HepG2 (cell line): ENCODE measurements at regions not wholly inside any gene's neighbourhood (a gene's known extent, or its start where the extent isn't known, plus 50 kb on each side); places are given as distances from the start of the nearest gene placed in this dataset.

Experiments used
- ATAC-seq: fragments of 200-7000 bp; cut with Tn5 transposase; 3 replicates; pipeline ENCODE4 v1.9.1; 2020; ENCODE audit warnings: mild to moderate bottlenecking, moderate library complexity
- BruUV-seq: library from RNA; stranded (reverse); fragments of 400-500 nt; replicated peaks from 2 replicates; lab custom pipeline; 2021; lab: Mats Ljungman, UMichigan
- CTCF ChIA-PET: fragments of 300-600 bp; formaldehyde crosslinking; extraction: SDS; loops from one replicate; lab custom pipeline; 2021; ENCODE audit warnings: low total read pairs, inconsistent platforms, low intra/inter-chr PET ratio; lab: Yijun Ruan, JAX
- POLR2A ChIA-PET: fragments of 350-600 bp; sonication (Branson Sonifier 250); formaldehyde crosslinking; loops from one replicate; lab custom pipeline; 2020; ENCODE audit warnings: antibody characterized with exemption, inconsistent platforms; lab: Yijun Ruan, JAX
- DNase-seq: peaks from one replicate; pipeline ENCODE4 v3.0.0-alpha.2; 2015; ENCODE audit warnings: low spot score
- FAIRE-seq: peaks from 3 replicates; lab custom pipeline; 2011; peaks lifted over from hg19 to GRCh38; lab: Jason Lieb, UNC
- H2AFZ ChIP-seq: one replicate; pipeline ENCODE4 v1.6.1; 2011; ENCODE audit warnings: low read length, inconsistent platforms
- H3K27ac ChIP-seq: fragments of 300-600 bp; 3 replicates; pipeline ENCODE4 v1.8.0; 2011; ENCODE audit warnings: mixed run types, mild to moderate bottlenecking, mixed read lengths, low read length, inconsistent platforms; ENCODE audit not compliant: insufficient read depth; ENCODE audit errors: extremely low read length
- H3K27me3 ChIP-seq, 2 experiments: fragments of 200-600 bp in 1 of 2; 2 replicates in 1 of 2; 3 replicates in 1 of 2; pipeline versions ENCODE4 v1.6.0 to v1.8.0; 2011; ENCODE audit warnings: low read length in 2 of 2, mild to moderate bottlenecking in 2 of 2, moderate library complexity in 2 of 2, inconsistent platforms in 1 of 2; ENCODE audit not compliant: insufficient read depth in 2 of 2, control insufficient read depth in 1 of 2
- H3K36me3 ChIP-seq, 2 experiments: fragments of 200-600 bp in 1 of 2; replicated peaks in 1 of 2; 2 replicates in 1 of 2; 3 replicates in 1 of 2; pipeline versions ENCODE4 v1.5.1 to v1.8.0; 2011; ENCODE audit warnings: low read length in 2 of 2, inconsistent platforms in 1 of 2; ENCODE audit not compliant: insufficient read depth in 2 of 2, control insufficient read depth in 1 of 2
- H3K4me1 ChIP-seq: 2 replicates; pipeline ENCODE4 v1.5.1; 2012; ENCODE audit warnings: low read length, inconsistent platforms; ENCODE audit not compliant: insufficient read depth
- H3K4me2 ChIP-seq: 2 replicates; pipeline ENCODE4 v1.6.0; 2011; ENCODE audit warnings: low read depth, low read length, inconsistent platforms
- H3K4me3 ChIP-seq, 3 experiments: fragments of 200-600 bp in 1 of 3; sonication (generic), shearing (Covaris generic) in 1 of 3; replicated peaks in 1 of 3; 2 replicates each; pipeline ENCODE4 v1.5.1; 2011 to 2016; ENCODE audit warnings: low read length in 3 of 3, inconsistent platforms in 2 of 3, low read depth in 2 of 3, mild to moderate bottlenecking in 2 of 3, control low read depth in 1 of 3, mixed read lengths in 1 of 3; ENCODE audit not compliant: insufficient read depth in 1 of 3
- H3K79me2 ChIP-seq: one replicate; pipeline ENCODE4 v1.6.1; 2011; ENCODE audit warnings: low read length, inconsistent platforms; ENCODE audit not compliant: insufficient read depth
- H3K9ac ChIP-seq: 2 replicates; pipeline ENCODE4 v1.6.0; 2011; ENCODE audit warnings: mild to moderate bottlenecking, low read depth, low read length, inconsistent platforms; ENCODE audit not compliant: insufficient read depth
- H3K9me3 ChIP-seq: 2 replicates; pipeline ENCODE4 v1.5.1; 2012; ENCODE audit warnings: mild to moderate bottlenecking, low read length
- H4K20me1 ChIP-seq: 2 replicates; pipeline ENCODE4 v1.6.0; 2011; ENCODE audit warnings: inconsistent platforms, mild to moderate bottlenecking, low read length, moderate library complexity; ENCODE audit not compliant: insufficient read depth
- ATM ChIP-seq: fragments of 450-650 bp; IDR thresholded peaks from 2 replicates; pipeline ENCODE4 v1.7.1; 2017; ENCODE audit warnings: mild to moderate bottlenecking, borderline replicate concordance
- CENPT ChIP-seq: sonication (generic); formaldehyde crosslinking; IDR thresholded peaks from 2 replicates; pipeline ENCODE4 v1.8.0; 2022; ENCODE audit warnings: low read depth, mild to moderate bottlenecking, moderate library complexity, missing genetic modification reagents
- GFI1 ChIP-seq: sonication (generic); formaldehyde crosslinking; IDR thresholded peaks from 2 replicates; pipeline ENCODE4 v1.5.0; 2020; ENCODE audit warnings: missing genetic modification reagents, mild to moderate bottlenecking, borderline replicate concordance
- HOXA3 ChIP-seq: sonication (generic); formaldehyde crosslinking; IDR thresholded peaks from 2 replicates; pipeline ENCODE4 v1.5.0; 2020; ENCODE audit warnings: missing genetic modification reagents
- KDM5B ChIP-seq: sonication (generic); formaldehyde crosslinking; IDR thresholded peaks from 2 replicates; pipeline ENCODE4 v1.4.0; 2020; ENCODE audit warnings: missing genetic modification reagents, mild to moderate bottlenecking, borderline replicate concordance
- NFKBIZ ChIP-seq: IDR thresholded peaks from 2 replicates; pipeline ENCODE4 v1.6.1; 2018; ENCODE audit warnings: missing genetic modification reagents, missing compliant biosample characterization
- ZNF143 ChIP-seq: sonication (generic); formaldehyde crosslinking; IDR thresholded peaks from 2 replicates; pipeline ENCODE4 v1.4.0; 2020; ENCODE audit warnings: missing genetic modification reagents
- ZNF790 ChIP-seq: sonication (generic); formaldehyde crosslinking; IDR thresholded peaks from 2 replicates; pipeline ENCODE4 v1.8.0; 2022; ENCODE audit warnings: missing genetic modification reagents, mild to moderate bottlenecking, borderline replicate concordance
- ZNF792 ChIP-seq: IDR thresholded peaks from 2 replicates; pipeline ENCODE4 v1.6.1; 2016
- WGBS: methylation state at CpG from one replicate; pipeline ENCODE4 v1.1.6; 2017; ENCODE audit warnings: low lambda C conversion rate; 5-methylcytosine and 5-hydroxymethylcytosine counted together
- in situ Hi-C: cut with HindIII; loops from 2 replicates; pipeline ENCODE4 v1.10.0; 2017; ENCODE audit warnings: low pct_unique_long_range_greater_than_20kb; ENCODE audit not compliant: extremely low pct_ligation_motif_present
- intact Hi-C: fragments of 100-400 bp; cut with micrococcal nuclease; formaldehyde crosslinking; loops from one replicate; pipeline ENCODE4 v1.10.0; 2022; ENCODE audit not compliant: unreplicated experiment

DNA sequence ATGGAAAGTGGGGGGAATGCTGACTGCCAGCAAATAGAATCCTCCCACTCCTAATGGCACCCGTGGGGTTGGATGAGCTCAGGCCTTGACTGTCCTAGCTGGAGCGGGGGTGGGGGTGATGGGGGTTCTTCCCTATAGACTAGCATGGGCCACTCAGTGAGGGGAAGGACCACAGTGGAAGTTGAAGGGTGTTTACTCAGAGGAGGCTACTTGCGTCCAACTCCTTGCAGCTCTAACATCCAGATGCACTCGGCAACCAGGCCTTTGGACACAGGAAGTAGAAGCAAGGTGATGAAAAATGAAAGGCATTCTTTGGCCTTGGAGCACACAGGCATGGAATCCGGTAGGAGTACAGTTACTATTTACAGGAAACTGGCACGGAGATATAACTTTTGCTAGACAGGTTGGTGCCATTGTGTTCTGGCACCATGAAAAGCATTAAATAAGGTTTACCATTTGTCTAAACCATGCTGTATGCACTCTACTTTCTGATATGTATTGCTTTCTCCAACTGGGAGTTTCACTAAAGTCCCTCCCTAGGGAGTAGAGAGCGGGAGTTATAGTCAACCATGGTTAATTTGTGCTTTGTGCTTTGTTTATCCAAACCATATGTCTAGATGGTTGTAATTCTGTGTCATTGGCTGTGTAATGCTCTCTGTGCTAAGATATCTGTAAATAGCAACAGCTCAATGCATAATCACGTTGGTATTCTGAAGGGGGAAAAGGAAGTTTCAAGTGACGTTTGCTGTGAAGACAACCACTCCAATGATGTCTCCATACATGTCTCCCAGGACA lies 125.3 kb downstream of the TSHZ3 start:
- no peak overlapping the region for H3K9ac ChIP-seq
- no peak overlapping the region for H3K27ac ChIP-seq
- no peak overlapping the region for H3K4me3 ChIP-seq
- 16% methylated on average over 9 of the region's 9 CpGs for WGBS
- intact Hi-C loops = no loop called here
- no peak for TF ChIP-seq HOXA3
- no peak for TF ChIP-seq GFI1 (CRISPR knock-in tag)
- TF ChIP-seq ZNF792 = no peak
- no peak for TF ChIP-seq KDM5B (CRISPR knock-in tag)
- no peak for TF ChIP-seq ATM
- no peak for TF ChIP-seq ZNF790 (CRISPR knock-in tag)
- no peak for TF ChIP-seq CENPT (CRISPR knock-in tag)
- no peak overlapping the region for H3K4me2 ChIP-seq
- in situ Hi-C loops = no loop called here
- H3K4me1 ChIP-seq = no peaks in the 10 kb centered on the region
- no peaks in the 10 kb centered on the region for H4K20me1 ChIP-seq
- POLR2A ChIA-PET = no interaction called here
- no peaks in the 10 kb centered on the region for H3K79me2 ChIP-seq
- no TSS peak for BruUV-seq
- H3K9me3 ChIP-seq = peaks cover 84% of the 10 kb centered on the region
- FAIRE-seq = no peak
- no peaks in the 10 kb centered on the region for H3K36me3 ChIP-seq
- no peak overlapping the region for H2AFZ ChIP-seq
- CTCF ChIA-PET = no interaction called here
- H3K27me3 ChIP-seq = no peaks in the 10 kb centered on the region
- ATAC-seq = no peak
- no peak for DNase-seq

DNA sequence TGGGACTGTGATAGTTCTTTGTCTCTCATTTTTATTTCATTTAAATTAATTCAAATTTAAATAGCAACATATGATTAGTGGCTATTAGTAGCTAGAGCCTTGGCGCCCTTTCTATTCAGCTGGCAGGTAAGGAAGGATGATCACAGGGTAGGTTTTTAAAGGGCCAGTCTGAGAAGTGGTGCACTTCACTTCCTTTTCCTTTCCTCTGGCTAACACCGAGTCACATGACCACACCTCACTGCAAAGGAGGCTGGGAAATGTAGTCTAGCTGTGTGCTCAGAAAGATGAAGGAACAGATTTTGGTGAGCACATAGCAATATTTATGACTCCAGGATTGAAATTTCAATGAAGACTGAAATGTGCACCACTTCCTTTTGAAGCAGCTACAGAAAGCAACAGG lies 128.7 kb downstream of the TSHZ3 start:
- ChIA-PET CTCF (no interaction called here), POLR2A (no interaction called here)
- H3K27me3 ChIP-seq = no peaks in the 10 kb centered on the region
- ATAC-seq = no peak
- no peaks in the 10 kb centered on the region for H3K36me3 ChIP-seq
- no peak overlapping the region for H3K4me3 ChIP-seq
- H4K20me1 ChIP-seq = no peaks in the 10 kb centered on the region
- H3K9ac ChIP-seq = no peak overlapping the region
- H3K79me2 ChIP-seq = no peaks in the 10 kb centered on the region
- intact Hi-C loops (no loop called here), in situ Hi-C loops (no loop called here)
- H2AFZ ChIP-seq = no peak overlapping the region
- no peak for TF ChIP-seq NFKBIZ (CRISPR knock-in tag)
- peak; percentile 45; the same call in 1 of the 2 replicates for TF ChIP-seq ZNF143 (CRISPR knock-in tag)
- peaks cover 64% of the 10 kb centered on the region for H3K9me3 ChIP-seq
- H3K27ac ChIP-seq = no peak overlapping the region
- WGBS = 0% methylated on average over 2 of the region's 2 CpGs
- BruUV-seq = no TSS peak
- FAIRE-seq = no peak
- no peak overlapping the region for H3K4me2 ChIP-seq
- DNase-seq = no peak
- no peaks in the 10 kb centered on the region for H3K4me1 ChIP-seq
